ENCODE measurements at regions not wholly inside any gene's neighbourhood (a gene's known extent, or its start where the extent isn't known, plus 50 kb on each side); places are given as distances from the start of the nearest gene placed in this dataset.

DNA sequence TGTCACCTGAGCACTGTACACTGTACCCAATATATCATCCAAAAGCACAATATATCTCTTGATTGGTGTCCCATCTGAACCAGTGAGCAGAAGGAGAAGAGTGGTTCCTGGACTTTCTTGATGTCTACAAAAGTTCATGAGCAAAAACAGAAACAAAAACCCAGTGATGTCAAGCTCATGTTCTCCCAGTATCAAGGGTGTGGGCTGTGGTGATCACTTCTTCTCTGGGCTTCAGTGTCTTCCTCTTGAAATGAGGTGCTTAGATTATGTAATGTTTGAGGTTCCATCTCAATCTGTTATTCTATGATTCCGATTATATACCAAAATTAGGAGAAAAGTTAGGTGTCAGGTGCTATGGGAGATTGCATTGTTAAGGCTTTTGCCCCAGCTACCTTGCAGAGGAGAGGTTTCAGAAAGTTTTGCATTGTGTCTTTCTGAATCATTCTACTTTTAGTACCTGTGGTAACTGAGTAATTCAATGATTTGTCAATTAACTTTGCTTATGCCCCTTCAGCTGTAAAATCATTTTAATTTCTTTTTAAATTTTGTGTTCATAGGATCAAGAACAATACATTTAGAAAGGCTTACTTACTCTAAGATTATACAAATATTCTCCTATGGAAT is 122.0 kb upstream of the EOMES start:
- Histone ChIP-seq H3K4me3 (no peak overlapping the region), H3K36me3 (replicated peaks in 1 of 2) (no peaks in the 10 kb centered on the region), H3K4me1 (replicated peaks in 1 of 2) (no peaks in the 10 kb centered on the region), H3K27me3 (no peaks in the 10 kb centered on the region), H3K9me3 (replicated peaks in 1 of 3) (no peaks in the 10 kb centered on the region), H3K27ac (no peak overlapping the region)
- intact Hi-C loops (cut with DNase I), result no loop called here
- DNase-seq, result no peak
- no peak for TF ChIP-seq POLR2A (IDR thresholded peaks at IDR 0.05)
- TF ChIP-seq CTCF (IDR thresholded peaks at IDR 0.05), result no peak
- WGBS, 4 donors, result 35 to 50% (median 46%) methylated on average over 1 of the region's 1 CpG

- Histone ChIP-seq H3K36me3 (replicated peaks in 1 of 2) (no peaks in the 10 kb centered on the region), H3K9me3 (replicated peaks in 1 of 3) (no peaks in the 10 kb centered on the region), H3K27me3 (peaks cover 4% of the 10 kb centered on the region), H3K4me1 (replicated peaks in 1 of 2) (no peaks in the 10 kb centered on the region), H3K4me3 (no peak overlapping the region), H3K27ac (no peak overlapping the region)
- DNase-seq, result no peak
- WGBS, 4 donors, result 68 to 71% (median 70%) methylated on average over 6 of the region's 6 CpGs
- intact Hi-C loops (cut with DNase I), result no loop called here
- TF ChIP-seq CTCF (IDR thresholded peaks at IDR 0.05) (no peak), POLR2A (IDR thresholded peaks at IDR 0.05) (no peak)
Observed at GRCh38 chr3:27847697-27848096, 125.6 kb upstream of the EOMES start.

GRCh38 chr3:27848826-27849225 is 126.7 kb upstream of the EOMES start:
- no peaks in the 10 kb centered on the region for H3K4me1 ChIP-seq (replicated peaks in 1 of 2)
- 45 to 66% (median 51%) methylated on average over 1 of the region's 1 CpG for WGBS, 4 donors
- H3K27me3 ChIP-seq, result peaks cover 4% of the 10 kb centered on the region
- DNase-seq, result no peak
- H3K9me3 ChIP-seq (replicated peaks in 1 of 3), result no peaks in the 10 kb centered on the region
- no peak overlapping the region for H3K4me3 ChIP-seq
- intact Hi-C loops (cut with DNase I), result no loop called here
- TF ChIP-seq POLR2A (IDR thresholded peaks at IDR 0.05) (no peak), CTCF (IDR thresholded peaks at IDR 0.05) (no peak)
- H3K27ac ChIP-seq, result no peak overlapping the region
- no peaks in the 10 kb centered on the region for H3K36me3 ChIP-seq (replicated peaks in 1 of 2)

- Histone ChIP-seq H3K36me3 (replicated peaks in 1 of 2) (no peaks in the 10 kb centered on the region), H3K27ac (no peak overlapping the region), H3K4me3 (no peak overlapping the region), H3K27me3 (no peaks in the 10 kb centered on the region), H3K9me3 (replicated peaks in 1 of 3) (peaks cover 0 to 7% (median 0%) of the 10 kb centered on the region in 3 donors), H3K4me1 (replicated peaks in 1 of 2) (no peaks in the 10 kb centered on the region)
- 60 to 89% (median 88%) methylated on average over 1 of the region's 1 CpG for WGBS, 4 donors
- intact Hi-C loops (cut with DNase I), result no loop called here
- DNase-seq, result no peak
- TF ChIP-seq CTCF (IDR thresholded peaks at IDR 0.05) (no peak), POLR2A (IDR thresholded peaks at IDR 0.05) (no peak)
Observed at GRCh38 chr3:27859821-27860220, 137.7 kb upstream of the EOMES start.

Data from adrenal gland (tissue), 9 donors.